ENCODE measurements at regions not wholly inside any gene's neighbourhood (a gene's known extent, or its start where the extent isn't known, plus 50 kb on each side); places are given as distances from the start of the nearest gene placed in this dataset.
A peak's percentile ranks its signal among the peaks of the same experiment; 100 is the strongest.

GRCh38 chr2:47249931-47250330, 73.6 kb upstream of the CALM2 start:
- H3K9me3 ChIP-seq (ENCODE audit: control insufficient read depth, low read length), result no peaks in the 10 kb centered on the region
- no peaks in the 10 kb centered on the region for H3K4me1 ChIP-seq (ENCODE audit: control insufficient read depth, insufficient read depth, low read length)
- no peaks in the 10 kb centered on the region for H3K36me3 ChIP-seq (ENCODE audit: control insufficient read depth, insufficient read depth, low read length, severe bottlenecking)
- no peak overlapping the region for H3K9ac ChIP-seq (ENCODE audit: low read length)
- peaks cover 5% of the 10 kb centered on the region for H3K27me3 ChIP-seq (replicated peaks; ENCODE audit: control insufficient read depth, insufficient read depth, low read length)
- no peak for DNase-seq (ENCODE audit: low read depth)
- H3K4me3 ChIP-seq (ENCODE audit: low read length), result no peak overlapping the region

GRCh38 chr2:47249157-47249900, 73.0 kb upstream of the CALM2 start:
- Histone ChIP-seq H3K27me3 (replicated peaks; ENCODE audit: control insufficient read depth, insufficient read depth, low read length) (peaks cover 5% of the 10 kb centered on the region), H3K4me3 (ENCODE audit: low read length) (no peak overlapping the region), H3K9ac (ENCODE audit: low read length) (no peak overlapping the region), H3K4me1 (ENCODE audit: control insufficient read depth, insufficient read depth, low read length) (no peaks in the 10 kb centered on the region), H3K36me3 (ENCODE audit: control insufficient read depth, insufficient read depth, low read length, severe bottlenecking) (no peaks in the 10 kb centered on the region), H3K9me3 (ENCODE audit: control insufficient read depth, low read length) (no peaks in the 10 kb centered on the region)
- no peak for DNase-seq (ENCODE audit: low read depth)

- H3K27me3 ChIP-seq (replicated peaks; ENCODE audit: control insufficient read depth, insufficient read depth, low read length), result peaks cover 14% of the 10 kb centered on the region
- H3K9ac ChIP-seq (ENCODE audit: low read length), result no peak overlapping the region
- DNase-seq (ENCODE audit: low read depth), result no peak
- H3K9me3 ChIP-seq (ENCODE audit: control insufficient read depth, low read length), result no peaks in the 10 kb centered on the region
- H3K4me1 ChIP-seq (ENCODE audit: control insufficient read depth, insufficient read depth, low read length), result no peaks in the 10 kb centered on the region
- no peaks in the 10 kb centered on the region for H3K36me3 ChIP-seq (ENCODE audit: control insufficient read depth, insufficient read depth, low read length, severe bottlenecking)
- H3K4me3 ChIP-seq (ENCODE audit: low read length), result no peak overlapping the region
Observed at GRCh38 chr2:47243596-47244323, 67.4 kb upstream of the CALM2 start.

DNA sequence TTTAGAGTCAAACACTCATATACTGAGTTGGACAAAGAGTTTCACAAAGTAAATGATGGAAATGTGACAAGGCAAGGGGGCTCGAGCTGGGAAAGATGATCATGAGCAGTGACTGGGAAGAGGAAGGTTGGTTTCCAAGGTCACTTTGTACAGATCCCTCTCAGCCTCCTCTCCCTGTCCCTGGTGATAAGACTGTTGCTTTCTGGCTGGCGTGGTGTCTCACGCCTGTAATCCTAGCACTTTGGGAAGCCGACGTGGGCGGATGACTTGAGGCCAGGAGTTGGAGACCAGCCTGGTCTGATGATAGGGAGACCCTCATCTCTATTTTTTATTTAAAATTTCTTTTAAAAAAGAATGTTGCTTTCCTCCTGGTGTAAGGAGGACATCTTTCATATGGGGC, 65.4 kb upstream of the CALM2 start:
- DNase-seq (ENCODE audit: low read depth), result no peak

GRCh38 chr2:47239119-47239969, 63.0 kb upstream of the CALM2 start:
- peaks cover 15% of the 10 kb centered on the region for H3K27me3 ChIP-seq (replicated peaks; ENCODE audit: control insufficient read depth, insufficient read depth, low read length)
- H3K9me3 ChIP-seq (ENCODE audit: control insufficient read depth, low read length), result no peaks in the 10 kb centered on the region
- H3K36me3 ChIP-seq (ENCODE audit: control insufficient read depth, insufficient read depth, low read length, severe bottlenecking), result no peaks in the 10 kb centered on the region
- no peak for DNase-seq (ENCODE audit: low read depth)
- no peak overlapping the region for H3K4me3 ChIP-seq (ENCODE audit: low read length)
- peaks cover 9% of the 10 kb centered on the region for H3K4me1 ChIP-seq (ENCODE audit: control insufficient read depth, insufficient read depth, low read length)
- H3K9ac ChIP-seq (ENCODE audit: low read length), result no peak overlapping the region

More for the DNA sequence above, 65.4 kb upstream of the CALM2 start:
- H3K9ac ChIP-seq (ENCODE audit: low read length), result no peak overlapping the region
- H3K4me1 ChIP-seq (ENCODE audit: control insufficient read depth, insufficient read depth, low read length), result peaks cover 5% of the 10 kb centered on the region
- H3K27me3 ChIP-seq (replicated peaks; ENCODE audit: control insufficient read depth, insufficient read depth, low read length), result peaks cover 15% of the 10 kb centered on the region
- H3K36me3 ChIP-seq (ENCODE audit: control insufficient read depth, insufficient read depth, low read length, severe bottlenecking), result no peaks in the 10 kb centered on the region
- H3K9me3 ChIP-seq (ENCODE audit: control insufficient read depth, low read length), result no peaks in the 10 kb centered on the region
- H3K4me3 ChIP-seq (ENCODE audit: low read length), result no peak overlapping the region

DNA sequence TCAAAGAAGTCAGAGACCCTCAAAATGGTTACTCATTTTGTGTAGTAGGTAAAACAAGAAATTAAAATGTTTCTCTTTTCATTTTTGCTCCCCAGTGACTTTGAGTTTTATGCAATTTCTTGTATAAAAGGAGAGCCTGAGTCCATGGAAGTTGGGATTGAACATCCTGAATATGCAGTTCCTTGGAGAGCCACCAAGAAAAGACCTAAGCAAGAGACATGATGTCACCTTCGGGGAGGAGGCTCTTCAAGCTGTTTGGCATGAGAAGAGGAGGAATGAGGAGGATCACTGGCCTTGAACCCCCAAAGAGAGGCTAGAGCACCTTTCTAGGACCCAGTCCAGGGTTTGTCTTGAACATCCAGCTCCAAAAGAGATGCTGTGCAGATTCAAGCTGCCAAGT, 62.3 kb upstream of the CALM2 start:
- Histone ChIP-seq H3K36me3 (ENCODE audit: control insufficient read depth, insufficient read depth, low read length, severe bottlenecking) (no peaks in the 10 kb centered on the region), H3K4me3 (ENCODE audit: low read length) (no peak overlapping the region), H3K9me3 (ENCODE audit: control insufficient read depth, low read length) (no peaks in the 10 kb centered on the region), H3K9ac (ENCODE audit: low read length) (no peak overlapping the region), H3K4me1 (ENCODE audit: control insufficient read depth, insufficient read depth, low read length) (peaks cover 9% of the 10 kb centered on the region), H3K27me3 (replicated peaks; ENCODE audit: control insufficient read depth, insufficient read depth, low read length) (peaks cover 8% of the 10 kb centered on the region)
- DNase-seq (ENCODE audit: low read depth), result no peak

GRCh38 chr2:47237375-47238334, 61.3 kb upstream of the CALM2 start:
- DNase-seq (ENCODE audit: low read depth), result no peak
- peaks cover 15% of the 10 kb centered on the region for H3K4me1 ChIP-seq (ENCODE audit: control insufficient read depth, insufficient read depth, low read length)
- no peaks in the 10 kb centered on the region for H3K36me3 ChIP-seq (ENCODE audit: control insufficient read depth, insufficient read depth, low read length, severe bottlenecking)
- H3K27me3 ChIP-seq (replicated peaks; ENCODE audit: control insufficient read depth, insufficient read depth, low read length), result peaks cover 7% of the 10 kb centered on the region
- H3K9ac ChIP-seq (ENCODE audit: low read length), result no peak overlapping the region
- no peak overlapping the region for H3K4me3 ChIP-seq (ENCODE audit: low read length)
- no peaks in the 10 kb centered on the region for H3K9me3 ChIP-seq (ENCODE audit: control insufficient read depth, low read length)

DNA sequence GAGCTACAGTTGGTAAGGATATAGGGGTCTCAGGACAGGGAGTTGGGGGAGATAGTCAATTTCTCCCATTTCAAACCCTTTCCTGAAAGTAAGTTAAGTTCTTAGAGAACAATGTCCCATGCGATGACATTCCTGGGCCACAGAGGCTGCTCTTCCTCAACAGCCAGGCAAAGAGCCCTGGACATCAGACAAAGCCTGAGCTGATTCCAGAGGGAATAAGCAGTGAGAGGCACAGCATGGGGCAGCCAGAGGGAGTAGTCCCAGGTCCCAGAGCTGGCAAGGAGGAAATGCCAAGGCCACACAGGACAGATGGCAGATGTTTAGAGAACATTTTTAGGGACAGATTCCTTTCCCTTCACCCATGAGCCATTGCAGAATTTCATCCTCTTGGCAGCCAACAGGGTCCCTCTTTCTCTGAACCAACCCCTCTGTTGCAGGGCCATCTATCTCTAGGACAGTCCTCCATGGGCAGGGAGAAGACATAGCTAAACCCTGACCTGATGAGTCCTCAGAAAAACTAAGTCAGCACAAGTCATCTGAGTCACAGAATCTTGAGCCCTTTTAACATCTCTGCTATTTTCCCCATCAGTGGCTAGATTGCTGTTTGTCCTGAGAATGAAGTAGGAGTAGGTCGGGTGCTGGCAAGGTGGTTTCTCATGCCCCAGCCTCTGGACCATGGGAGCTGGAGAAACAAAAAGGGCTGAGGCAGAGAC, 60.3 kb upstream of the CALM2 start:
- H3K9me3 ChIP-seq (ENCODE audit: control insufficient read depth, low read length), result no peaks in the 10 kb centered on the region
- peaks cover 7% of the 10 kb centered on the region for H3K27me3 ChIP-seq (replicated peaks; ENCODE audit: control insufficient read depth, insufficient read depth, low read length)
- peaks cover 19% of the 10 kb centered on the region for H3K4me1 ChIP-seq (ENCODE audit: control insufficient read depth, insufficient read depth, low read length)
- DNase-seq (ENCODE audit: low read depth), result peak; percentile 14
- H3K36me3 ChIP-seq (ENCODE audit: control insufficient read depth, insufficient read depth, low read length, severe bottlenecking), result no peaks in the 10 kb centered on the region
- H3K9ac ChIP-seq (ENCODE audit: low read length), result no peak overlapping the region
- H3K4me3 ChIP-seq (ENCODE audit: low read length), result no peak overlapping the region

DNA sequence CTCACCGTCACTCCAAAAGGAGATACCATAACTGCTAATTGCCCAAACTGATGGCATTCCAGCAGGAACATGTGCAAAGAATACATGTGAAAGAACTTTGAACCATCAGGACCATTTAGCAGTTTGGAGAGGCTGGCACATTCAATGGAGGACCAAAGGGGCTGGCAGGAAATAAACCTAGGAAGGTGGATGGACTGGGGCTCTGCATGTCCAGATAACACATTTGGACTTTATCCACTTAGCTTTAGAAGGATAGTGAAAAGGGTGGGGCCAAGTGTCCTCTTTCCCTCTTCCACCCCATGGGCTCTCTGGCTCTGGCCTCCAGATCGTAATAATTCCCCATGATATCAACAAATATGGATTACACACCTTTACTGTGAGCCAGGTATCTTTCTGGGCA, 58.8 kb upstream of the CALM2 start:
- no peak overlapping the region for H3K9ac ChIP-seq (ENCODE audit: low read length)
- peaks cover 27% of the 10 kb centered on the region for H3K4me1 ChIP-seq (ENCODE audit: control insufficient read depth, insufficient read depth, low read length)
- no peak for DNase-seq (ENCODE audit: low read depth)
- H3K4me3 ChIP-seq (ENCODE audit: low read length), result no peak overlapping the region
- H3K27me3 ChIP-seq (replicated peaks; ENCODE audit: control insufficient read depth, insufficient read depth, low read length), result peaks cover 7% of the 10 kb centered on the region
- no peaks in the 10 kb centered on the region for H3K9me3 ChIP-seq (ENCODE audit: control insufficient read depth, low read length)
- H3K36me3 ChIP-seq (ENCODE audit: control insufficient read depth, insufficient read depth, low read length, severe bottlenecking), result no peaks in the 10 kb centered on the region

GRCh38 chr2:47234456-47234855, 58.1 kb upstream of the CALM2 start:
- no peak overlapping the region for H3K4me3 ChIP-seq (ENCODE audit: low read length)
- H3K4me1 ChIP-seq (ENCODE audit: control insufficient read depth, insufficient read depth, low read length), result peaks cover 27% of the 10 kb centered on the region
- H3K9me3 ChIP-seq (ENCODE audit: control insufficient read depth, low read length), result no peaks in the 10 kb centered on the region
- no peak for DNase-seq (ENCODE audit: low read depth)
- H3K9ac ChIP-seq (ENCODE audit: low read length), result no peak overlapping the region
- H3K27me3 ChIP-seq (replicated peaks; ENCODE audit: control insufficient read depth, insufficient read depth, low read length), result peaks cover 7% of the 10 kb centered on the region
- H3K36me3 ChIP-seq (ENCODE audit: control insufficient read depth, insufficient read depth, low read length, severe bottlenecking), result no peaks in the 10 kb centered on the region
